Activated B cell treated with CpG ODN at 0.5 μM for 24 hours (primary cell): ENCODE measurements at regions not wholly inside any gene's neighbourhood (a gene's known extent, or its start where the extent isn't known, plus 50 kb on each side); places are given as distances from the start of the nearest gene placed in this dataset.

Experiments used
- ATAC-seq: fragments of 200-7000 bp; cut with Tn5 transposase; one replicate; pipeline ENCODE4 v1.10.0; 2021; ENCODE audit warnings: low read depth, mild to moderate bottlenecking, moderate library complexity
- CTCF ChIA-PET: fragments of 350-600 bp; sonication (Branson Sonifier 250); formaldehyde crosslinking; loops from one replicate; lab custom pipeline; 2021; ENCODE audit warnings: antibody characterized with exemption; lab: Charles Lee
- POLR2A ChIA-PET: fragments of 350-600 bp; sonication (Branson Sonifier 250); formaldehyde crosslinking; loops from one replicate; lab custom pipeline; 2021; ENCODE audit warnings: antibody characterized with exemption; lab: Charles Lee
- DNase-seq: peaks from one replicate; pipeline ENCODE4 v3.0.0; 2022
- H3K27ac Mint-ChIP-seq: one replicate; pipeline ENCODE4 v1.8.0; 2020; ENCODE audit warnings: mixed read lengths
- H3K27me3 Mint-ChIP-seq: one replicate; pipeline ENCODE4 v1.8.0; 2021; ENCODE audit warnings: mixed read lengths
- H3K36me3 Mint-ChIP-seq: one replicate; pipeline ENCODE4 v1.8.0; 2021; ENCODE audit warnings: low read depth, mixed read lengths
- H3K4me1 Mint-ChIP-seq: one replicate; pipeline ENCODE4 v1.8.0; 2021; ENCODE audit warnings: mixed read lengths
- H3K4me3 Mint-ChIP-seq: one replicate; pipeline ENCODE4 v1.8.0; 2020; ENCODE audit warnings: mild to moderate bottlenecking, mixed read lengths
- H3K9me3 Mint-ChIP-seq: one replicate; pipeline ENCODE4 v1.8.0; 2020; ENCODE audit warnings: mixed read lengths
- intact Hi-C: fragments of 100-400 bp; cut with micrococcal nuclease; formaldehyde crosslinking; loops from one replicate; pipeline ENCODE4 v1.15.1; 2024
- TF ChIP-seq, protein P1 (sequence below): fragments of 200-600 bp; IDR thresholded peaks from one replicate; pipeline ENCODE4 v1.8.0; 2022; ENCODE audit warnings: antibody characterized with exemption, mild to moderate bottlenecking

DNA sequence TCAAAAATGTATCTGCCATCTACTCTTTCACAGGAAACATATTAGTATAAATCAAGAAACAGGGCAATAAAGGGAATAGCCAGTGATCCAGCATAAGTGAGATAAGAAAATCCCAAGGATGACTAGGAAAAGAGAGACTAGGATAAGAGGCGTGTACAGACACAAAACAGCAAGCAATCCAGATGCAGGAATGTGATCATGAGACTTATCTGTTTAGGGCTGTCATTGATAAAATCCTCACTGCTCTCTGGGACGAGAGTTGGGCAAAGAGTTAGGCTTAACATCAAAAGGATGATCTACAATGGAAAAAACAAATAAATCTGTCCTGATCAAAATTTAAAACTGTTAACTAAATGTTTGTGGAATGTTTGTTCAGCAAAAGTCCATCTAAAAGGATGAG is 1156.8 kb upstream of the C9orf72 start:
- ChIA-PET CTCF (no interaction called here), POLR2A (no interaction called here)
- no peak overlapping the region for H3K27ac Mint-ChIP-seq
- DNase-seq (no peak), ATAC-seq (no peak)
- intact Hi-C loops: no loop called here
- H3K4me3 Mint-ChIP-seq: no peak overlapping the region
- H3K36me3 Mint-ChIP-seq: no peaks in the 10 kb centered on the region
- H3K27me3 Mint-ChIP-seq: no peaks in the 10 kb centered on the region
- no peaks in the 10 kb centered on the region for H3K4me1 Mint-ChIP-seq
- peaks cover 4% of the 10 kb centered on the region for H3K9me3 Mint-ChIP-seq
- TF ChIP-seq, protein P1, sequence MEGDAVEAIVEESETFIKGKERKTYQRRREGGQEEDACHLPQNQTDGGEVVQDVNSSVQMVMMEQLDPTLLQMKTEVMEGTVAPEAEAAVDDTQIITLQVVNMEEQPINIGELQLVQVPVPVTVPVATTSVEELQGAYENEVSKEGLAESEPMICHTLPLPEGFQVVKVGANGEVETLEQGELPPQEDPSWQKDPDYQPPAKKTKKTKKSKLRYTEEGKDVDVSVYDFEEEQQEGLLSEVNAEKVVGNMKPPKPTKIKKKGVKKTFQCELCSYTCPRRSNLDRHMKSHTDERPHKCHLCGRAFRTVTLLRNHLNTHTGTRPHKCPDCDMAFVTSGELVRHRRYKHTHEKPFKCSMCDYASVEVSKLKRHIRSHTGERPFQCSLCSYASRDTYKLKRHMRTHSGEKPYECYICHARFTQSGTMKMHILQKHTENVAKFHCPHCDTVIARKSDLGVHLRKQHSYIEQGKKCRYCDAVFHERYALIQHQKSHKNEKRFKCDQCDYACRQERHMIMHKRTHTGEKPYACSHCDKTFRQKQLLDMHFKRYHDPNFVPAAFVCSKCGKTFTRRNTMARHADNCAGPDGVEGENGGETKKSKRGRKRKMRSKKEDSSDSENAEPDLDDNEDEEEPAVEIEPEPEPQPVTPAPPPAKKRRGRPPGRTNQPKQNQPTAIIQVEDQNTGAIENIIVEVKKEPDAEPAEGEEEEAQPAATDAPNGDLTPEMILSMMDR: no peak

DNA sequence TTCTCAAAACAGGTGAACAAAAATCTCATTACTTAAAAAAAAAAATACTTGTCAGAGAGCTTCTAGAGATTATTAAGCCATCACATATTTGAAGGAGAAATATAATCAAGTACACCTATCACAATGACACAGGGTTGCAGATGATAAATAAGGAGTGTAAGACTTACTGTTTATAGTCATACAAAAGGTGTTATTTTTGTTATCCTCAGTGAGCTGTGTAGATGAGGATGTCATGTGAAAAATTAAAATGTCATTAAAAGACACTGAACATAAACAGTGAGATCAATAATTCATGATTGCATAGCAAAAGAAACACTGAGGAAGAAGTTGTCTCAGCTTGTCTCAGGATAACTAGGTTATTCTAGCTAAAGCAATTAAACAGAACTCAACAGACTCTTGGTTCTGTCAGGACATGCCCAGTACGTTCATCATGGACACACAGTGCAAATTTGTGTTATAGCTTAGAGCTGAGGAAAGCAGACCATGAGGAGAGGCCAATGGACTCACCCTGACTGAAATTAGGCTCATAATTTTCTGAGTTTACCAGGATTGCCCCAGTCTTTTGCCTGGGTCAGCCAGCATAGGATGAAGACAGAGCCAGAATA is 1162.6 kb upstream of the C9orf72 start:
- CTCF ChIA-PET: no interaction called here

DNA sequence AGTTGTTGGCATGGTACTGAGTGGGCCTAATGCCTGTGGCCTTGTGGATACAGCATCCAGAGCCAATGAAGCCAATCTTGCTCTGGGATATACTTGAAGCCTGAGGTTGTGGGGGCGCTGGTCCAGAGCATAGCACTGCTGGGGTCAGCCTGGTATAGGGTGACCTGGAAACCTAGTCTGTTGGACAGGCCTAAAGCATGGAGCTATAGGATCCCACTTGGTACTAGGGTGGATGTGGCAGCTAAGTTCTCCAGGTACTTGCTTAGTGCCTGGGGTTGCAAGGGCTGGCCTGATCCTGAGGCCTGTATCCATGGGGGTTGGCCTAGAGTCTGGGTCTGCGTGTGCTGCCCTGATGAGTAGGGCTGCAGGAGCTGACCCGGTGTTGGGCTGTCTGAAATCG is 1168.2 kb upstream of the C9orf72 start:
- no peaks in the 10 kb centered on the region for H3K4me1 Mint-ChIP-seq
- POLR2A ChIA-PET: no interaction called here
- DNase-seq: no peak
- no peak for ATAC-seq
- H3K4me3 Mint-ChIP-seq: no peak overlapping the region
- peaks cover 15% of the 10 kb centered on the region for H3K9me3 Mint-ChIP-seq
- intact Hi-C loops: no loop called here
- no peak overlapping the region for H3K27ac Mint-ChIP-seq
- H3K36me3 Mint-ChIP-seq: no peaks in the 10 kb centered on the region
- TF ChIP-seq, protein P1: no peak
- CTCF ChIA-PET: no interaction called here
- no peaks in the 10 kb centered on the region for H3K27me3 Mint-ChIP-seq

More for the DNA sequence above, 1162.6 kb upstream of the C9orf72 start:
- intact Hi-C loops: no loop called here
- Mint-ChIP-seq H3K9me3 (no peaks in the 10 kb centered on the region), H3K36me3 (no peaks in the 10 kb centered on the region), H3K4me1 (no peaks in the 10 kb centered on the region), H3K27me3 (no peaks in the 10 kb centered on the region), H3K27ac (no peak overlapping the region), H3K4me3 (no peak overlapping the region)
- TF ChIP-seq, protein P1: no peak
- ATAC-seq (no peak), DNase-seq (no peak)
- POLR2A ChIA-PET: no interaction called here

DNA sequence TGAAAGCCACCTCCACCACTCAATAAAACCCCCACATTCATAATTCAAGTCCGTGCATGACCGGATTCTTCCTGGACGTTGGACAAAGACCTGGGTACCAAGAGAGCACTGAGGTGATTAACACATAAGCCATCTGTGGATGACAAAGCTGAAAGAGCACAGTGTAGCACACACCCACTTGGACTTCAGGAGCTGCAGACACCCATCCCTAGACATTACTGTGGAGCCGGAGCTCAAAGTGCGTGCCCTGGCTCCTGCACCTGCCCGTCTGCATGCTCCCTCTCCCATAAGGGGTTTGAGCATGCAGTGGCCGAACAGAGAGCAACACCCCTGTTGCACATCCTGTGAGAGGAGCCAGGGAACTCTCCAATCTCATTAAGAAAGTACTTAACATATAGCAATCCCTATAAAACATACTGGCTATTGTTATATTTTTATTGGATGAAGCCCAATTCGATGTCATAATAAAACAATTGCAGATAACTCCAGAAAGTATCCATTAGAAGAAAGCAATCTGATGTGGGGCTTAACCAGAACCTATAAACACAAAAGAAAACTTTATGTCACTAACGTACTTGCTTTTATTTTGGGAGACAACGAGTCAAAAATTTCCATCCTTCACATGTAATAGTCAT is 1174.2 kb upstream of the C9orf72 start:
- intact Hi-C loops: no loop called here
- CTCF ChIA-PET: no interaction called here
- TF ChIP-seq, protein P1: no peak
- H3K9me3 Mint-ChIP-seq: peaks cover 17% of the 10 kb centered on the region
- no peaks in the 10 kb centered on the region for H3K27me3 Mint-ChIP-seq
- H3K36me3 Mint-ChIP-seq: no peaks in the 10 kb centered on the region
- ATAC-seq: no peak
- H3K4me3 Mint-ChIP-seq: no peak overlapping the region
- POLR2A ChIA-PET: no interaction called here
- H3K4me1 Mint-ChIP-seq: no peaks in the 10 kb centered on the region
- no peak for DNase-seq
- H3K27ac Mint-ChIP-seq: no peak overlapping the region

DNA sequence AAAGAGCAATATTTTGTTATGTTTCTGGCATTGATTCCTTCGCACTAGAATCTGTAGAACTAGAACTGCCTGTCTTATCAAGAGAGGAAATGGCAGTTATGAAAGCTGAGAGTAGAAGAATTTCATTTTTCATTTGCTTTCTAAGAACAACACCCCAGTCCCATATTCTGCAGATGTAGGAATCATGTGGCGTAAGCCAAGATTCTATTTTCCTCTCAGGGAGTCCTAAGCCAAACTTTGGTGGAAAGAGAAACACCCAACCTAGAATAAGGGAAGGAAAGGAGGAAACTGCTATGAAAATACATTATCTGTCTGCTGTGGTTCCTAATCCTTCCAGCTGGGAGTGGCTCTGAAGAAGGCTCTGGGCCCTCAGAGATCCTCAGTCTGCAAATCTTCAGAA is 1176.9 kb upstream of the C9orf72 start:
- Mint-ChIP-seq H3K9me3 (peaks cover 4% of the 10 kb centered on the region), H3K4me1 (no peaks in the 10 kb centered on the region), H3K4me3 (no peak overlapping the region), H3K36me3 (no peaks in the 10 kb centered on the region), H3K27me3 (no peaks in the 10 kb centered on the region), H3K27ac (no peak overlapping the region)
- ATAC-seq (no peak), DNase-seq (no peak)
- ChIA-PET CTCF (no interaction called here), POLR2A (no interaction called here)
- TF ChIP-seq, protein P1: no peak
- intact Hi-C loops: no loop called here
